ENCODE measurements at regions not wholly inside any gene's neighbourhood (a gene's known extent, or its start where the extent isn't known, plus 50 kb on each side); places are given as distances from the start of the nearest gene placed in this dataset.

- in situ Hi-C loops (cut with HindIII; ENCODE audit: low pct_unique_long_range_greater_than_20kb, low sequenced_read_pairs): no loop called here
- DNase-seq (ENCODE audit: low read depth): no peak
These were observed 58.1 kb upstream of the MAP9 start for GRCh38 chr4:155434904-155435303.

GRCh38 chr4:155434366-155434765, 57.6 kb upstream of the MAP9 start:
- no peak for DNase-seq (ENCODE audit: low read depth)
- in situ Hi-C loops (cut with HindIII; ENCODE audit: low pct_unique_long_range_greater_than_20kb, low sequenced_read_pairs): no loop called here

GRCh38 chr4:155433636-155434360, 57.0 kb upstream of the MAP9 start:
- peak; percentile 8 for DNase-seq (ENCODE audit: low read depth)
- in situ Hi-C loops (cut with HindIII; ENCODE audit: low pct_unique_long_range_greater_than_20kb, low sequenced_read_pairs): no loop called here

GRCh38 chr4:155430895-155431795, 54.4 kb upstream of the MAP9 start:
- DNase-seq (ENCODE audit: low read depth): no peak
- in situ Hi-C loops (cut with HindIII; ENCODE audit: low pct_unique_long_range_greater_than_20kb, low sequenced_read_pairs): no loop called here

- in situ Hi-C loops (cut with HindIII; ENCODE audit: low pct_unique_long_range_greater_than_20kb, low sequenced_read_pairs): no loop called here
- DNase-seq (ENCODE audit: low read depth): no peak
These were observed 51.4 kb upstream of the MAP9 start for GRCh38 chr4:155428128-155428527.

- no peak for DNase-seq (ENCODE audit: low read depth)
- in situ Hi-C loops (cut with HindIII; ENCODE audit: low pct_unique_long_range_greater_than_20kb, low sequenced_read_pairs): no loop called here
These were observed 50.2 kb upstream of the MAP9 start for GRCh38 chr4:155426953-155427352.
